NOMO-1 treated with DMSO at 0.1 percent for 48 hours (cell line): ENCODE measurements at regions not wholly inside any gene's neighbourhood (a gene's known extent, or its start where the extent isn't known, plus 50 kb on each side); places are given as distances from the start of the nearest gene placed in this dataset.
"Not testable (repeated sequence)": the region's sequence is repeated elsewhere in the genome, so short reads cannot be mapped to it uniquely, and the experiment has no call there.

Experiments used
- DNase-seq: peaks from one replicate; lab custom pipeline; 2025; ENCODE audit not compliant: unreplicated experiment; lab: John Stamatoyannopoulos, UW

- no peak for DNase-seq
These were observed 277.5 kb upstream of the DYNLRB2 start for GRCh38 chr16:80263181-80263823.

- no peak for DNase-seq
These were observed 279.9 kb upstream of the DYNLRB2 start for GRCh38 chr16:80260906-80261311.

- no peak for DNase-seq
These were observed 281.4 kb upstream of the DYNLRB2 start for GRCh38 chr16:80259290-80259805.

GRCh38 chr16:80258407-80258806, 282.4 kb upstream of the DYNLRB2 start:
- no peak for DNase-seq

GRCh38 chr16:80254970-80255369, 285.8 kb upstream of the DYNLRB2 start:
- no peak for DNase-seq

GRCh38 chr16:80253741-80254140, 287.1 kb upstream of the DYNLRB2 start:
- DNase-seq: no peak

- DNase-seq: no peak
These were observed 290.4 kb upstream of the DYNLRB2 start for GRCh38 chr16:80250381-80250780.

- DNase-seq: not testable (repeated sequence)
These were observed 297.5 kb upstream of the DYNLRB2 start for GRCh38 chr16:80243303-80243702.

- not testable (repeated sequence) for DNase-seq
These were observed 298.5 kb upstream of the DYNLRB2 start for GRCh38 chr16:80242279-80242678.

GRCh38 chr16:80233097-80233835, 307.5 kb upstream of the DYNLRB2 start:
- DNase-seq: no peak

- no peak for DNase-seq
These were observed 308.9 kb upstream of the DYNLRB2 start for GRCh38 chr16:80231888-80232287.

- no peak for DNase-seq
These were observed 309.7 kb upstream of the DYNLRB2 start for GRCh38 chr16:80231121-80231520.

- no peak for DNase-seq
These were observed 310.3 kb upstream of the DYNLRB2 start for GRCh38 chr16:80230328-80231120.

GRCh38 chr16:80226499-80226898, 314.3 kb upstream of the DYNLRB2 start:
- no peak for DNase-seq

- no peak for DNase-seq
These were observed 330.0 kb upstream of the DYNLRB2 start for GRCh38 chr16:80210787-80211186.

- DNase-seq: no peak
These were observed 332.1 kb upstream of the DYNLRB2 start for GRCh38 chr16:80208743-80209142.

- DNase-seq: no peak
These were observed 332.8 kb upstream of the DYNLRB2 start for GRCh38 chr16:80208015-80208414.

- no peak for DNase-seq
These were observed 337.0 kb upstream of the DYNLRB2 start for GRCh38 chr16:80203821-80204220.

- no peak for DNase-seq
These were observed 337.9 kb upstream of the DYNLRB2 start for GRCh38 chr16:80202831-80203413.

- DNase-seq: no peak
These were observed 340.7 kb upstream of the DYNLRB2 start for GRCh38 chr16:80200079-80200478.

- DNase-seq: no peak
These were observed 341.2 kb upstream of the DYNLRB2 start for GRCh38 chr16:80199614-80200013.
